ENCODE measurements at regions not wholly inside any gene's neighbourhood (a gene's known extent, or its start where the extent isn't known, plus 50 kb on each side); places are given as distances from the start of the nearest gene placed in this dataset.

DNA sequence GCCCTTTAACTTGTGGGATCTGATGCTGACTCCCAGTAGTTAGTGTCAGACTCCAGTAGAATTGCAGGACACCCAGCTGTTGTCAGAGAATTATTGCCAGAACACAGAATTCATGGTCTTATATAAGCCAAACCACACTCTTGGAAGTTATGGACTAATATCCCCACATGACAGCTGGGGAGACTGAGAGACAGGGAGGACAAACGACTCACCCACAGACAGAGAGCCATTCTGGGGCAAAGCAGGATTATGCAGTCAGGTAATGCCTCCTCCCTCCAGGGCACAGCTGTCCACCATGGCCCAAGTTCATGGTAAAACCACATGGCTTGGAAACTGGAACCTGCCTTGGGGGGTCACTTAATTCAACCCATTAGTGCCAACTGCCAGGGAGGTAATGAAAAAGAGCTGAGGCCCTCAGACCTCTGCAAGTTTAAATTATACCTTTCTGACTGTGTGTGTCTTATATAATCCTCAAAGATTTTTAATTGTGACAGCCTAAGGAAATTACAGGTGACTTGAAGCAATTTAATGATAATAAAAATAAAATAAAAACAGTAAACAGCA is 299.5 kb downstream of the BUD13 start:
- no peak for DNase-seq (ENCODE audit: low read depth)

DNA sequence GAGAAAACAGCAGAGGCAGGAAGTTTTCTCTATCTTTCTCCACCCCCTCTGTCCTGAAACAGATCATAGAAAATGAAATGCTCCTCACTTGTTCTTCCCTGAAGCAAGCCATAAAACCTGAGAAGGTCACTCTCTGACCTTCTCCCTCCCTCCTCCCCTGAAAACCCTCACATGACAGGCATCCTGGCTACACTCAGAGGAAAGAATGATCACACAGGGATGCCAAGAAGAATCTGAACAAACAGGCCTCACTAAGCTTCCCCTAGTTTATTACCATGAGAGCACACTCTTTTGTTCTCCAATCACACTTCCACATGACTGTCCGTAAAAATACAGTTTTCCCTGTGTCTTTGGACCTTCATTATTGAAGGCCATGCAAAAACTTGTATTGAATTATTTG is 300.1 kb downstream of the BUD13 start:
- DNase-seq (ENCODE audit: low read depth): no peak

DNA sequence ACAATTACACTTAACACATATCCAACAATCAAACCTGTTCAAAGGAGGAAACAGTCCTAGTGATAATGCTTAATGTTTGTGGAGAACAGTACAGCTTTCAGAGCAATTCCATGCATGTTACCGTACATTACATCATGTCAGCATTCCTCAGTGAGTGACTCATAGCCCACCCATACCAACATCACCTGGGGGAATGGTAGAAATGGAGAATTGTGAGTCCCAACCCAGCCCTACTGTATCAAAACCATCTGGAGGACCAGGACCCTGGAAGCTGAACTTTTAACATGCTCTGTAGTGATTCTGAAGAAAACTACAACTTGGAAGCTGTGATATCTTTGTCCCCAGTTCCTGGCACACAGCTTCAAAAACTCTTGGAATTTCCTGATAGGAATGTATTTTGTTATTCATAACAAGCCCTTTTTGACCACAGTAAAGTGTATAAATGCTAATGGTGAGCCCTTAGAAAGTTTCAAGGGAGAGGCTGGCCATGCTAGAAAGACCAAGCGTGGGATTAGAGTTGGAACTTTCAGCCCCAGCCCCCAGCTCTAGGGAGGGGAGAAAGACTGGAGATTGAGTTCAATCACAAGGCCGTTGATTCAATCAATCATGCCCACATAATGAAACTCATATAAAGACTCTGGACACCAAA is 301.1 kb downstream of the BUD13 start:
- DNase-seq (ENCODE audit: low read depth): no peak

DNA sequence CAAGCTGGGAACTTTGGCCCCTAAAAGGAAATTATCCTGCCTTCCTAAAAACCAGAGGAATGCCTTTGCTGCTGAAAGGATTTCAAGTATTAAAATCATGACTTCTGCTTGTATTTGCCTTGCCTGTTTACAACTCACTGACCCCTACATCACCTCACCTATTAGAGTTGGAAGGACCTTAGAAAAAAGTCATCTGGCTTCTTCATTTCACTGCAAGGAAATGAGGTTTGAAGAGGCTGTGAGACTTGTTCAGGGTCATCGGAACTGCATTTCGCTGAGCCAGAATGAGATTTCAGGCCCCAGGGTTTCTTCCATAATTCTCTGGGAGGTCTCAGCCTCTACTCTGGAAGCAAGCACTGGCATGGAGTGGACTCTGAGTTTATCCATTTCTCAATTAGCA is 304.1 kb downstream of the BUD13 start:
- DNase-seq (ENCODE audit: low read depth): no peak

GRCh38 chr11:116467823-116468222 is 305.0 kb downstream of the BUD13 start:
- DNase-seq (ENCODE audit: low read depth): no peak

DNA sequence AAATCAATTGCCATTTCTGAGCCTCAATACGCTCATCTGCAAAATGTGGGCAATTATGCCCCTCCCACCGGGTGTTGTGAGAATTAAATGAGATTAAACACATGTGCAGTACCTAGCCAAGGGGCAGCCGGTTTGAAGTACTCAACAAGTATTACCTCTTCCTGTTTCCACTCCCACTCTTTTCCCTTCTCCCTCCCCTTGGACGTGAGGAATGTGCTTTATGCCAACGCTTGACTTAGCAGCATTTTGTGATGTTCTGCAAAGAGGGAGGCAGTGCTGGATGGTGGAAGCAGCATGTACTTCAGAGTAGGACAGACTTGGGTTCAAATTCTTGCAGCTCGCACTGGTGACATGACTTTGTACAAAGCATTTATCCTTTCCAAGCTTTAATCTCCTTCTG is 306.0 kb downstream of the BUD13 start:
- DNase-seq (ENCODE audit: low read depth): no peak

- no peak for DNase-seq (ENCODE audit: low read depth)
Observed at GRCh38 chr11:116466191-116466590, 306.6 kb downstream of the BUD13 start.

DNA sequence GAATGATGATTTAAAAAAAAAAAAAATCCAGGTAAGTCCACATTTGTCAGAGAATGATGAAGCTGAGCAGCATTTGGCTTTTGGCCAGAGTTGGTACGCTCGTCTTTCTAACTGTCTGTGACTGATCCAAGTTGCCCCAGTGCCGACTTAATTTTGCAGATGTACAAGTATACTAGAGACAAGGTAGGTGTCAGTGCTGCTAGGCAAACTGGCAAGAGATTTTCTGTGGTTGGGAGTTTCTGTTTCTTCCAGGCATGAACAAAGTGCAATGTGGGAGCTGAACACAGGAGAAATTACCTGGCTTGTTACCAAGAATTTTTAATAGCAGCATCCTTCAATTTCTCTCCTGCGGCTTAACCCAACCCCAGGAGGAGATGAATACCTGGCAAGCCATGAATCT is 307.7 kb downstream of the BUD13 start:
- no peak for DNase-seq (ENCODE audit: low read depth)

DNA sequence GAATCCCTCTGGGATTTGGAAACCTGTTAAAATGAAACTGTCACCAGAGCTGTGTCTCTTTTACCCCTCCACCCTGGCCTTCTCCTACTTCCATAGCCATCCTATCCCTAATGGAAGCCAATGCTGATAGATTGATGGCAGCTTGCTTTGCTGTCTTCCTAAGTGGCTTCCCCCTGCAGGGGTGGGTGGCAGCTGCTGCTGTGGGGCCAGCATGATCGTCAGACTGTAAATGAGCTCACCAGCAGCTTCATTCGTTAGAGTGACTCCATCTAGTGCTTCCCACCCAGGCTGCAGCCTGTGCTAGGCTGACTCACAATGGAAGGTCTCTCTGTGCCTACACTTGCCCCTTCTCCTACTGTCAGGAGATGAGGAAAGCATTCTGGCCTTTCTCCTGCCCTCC is 311.0 kb downstream of the BUD13 start:
- no peak for DNase-seq (ENCODE audit: low read depth)

- DNase-seq (ENCODE audit: low read depth): no peak
Observed at GRCh38 chr11:116460156-116460920, 312.4 kb downstream of the BUD13 start.

DNA sequence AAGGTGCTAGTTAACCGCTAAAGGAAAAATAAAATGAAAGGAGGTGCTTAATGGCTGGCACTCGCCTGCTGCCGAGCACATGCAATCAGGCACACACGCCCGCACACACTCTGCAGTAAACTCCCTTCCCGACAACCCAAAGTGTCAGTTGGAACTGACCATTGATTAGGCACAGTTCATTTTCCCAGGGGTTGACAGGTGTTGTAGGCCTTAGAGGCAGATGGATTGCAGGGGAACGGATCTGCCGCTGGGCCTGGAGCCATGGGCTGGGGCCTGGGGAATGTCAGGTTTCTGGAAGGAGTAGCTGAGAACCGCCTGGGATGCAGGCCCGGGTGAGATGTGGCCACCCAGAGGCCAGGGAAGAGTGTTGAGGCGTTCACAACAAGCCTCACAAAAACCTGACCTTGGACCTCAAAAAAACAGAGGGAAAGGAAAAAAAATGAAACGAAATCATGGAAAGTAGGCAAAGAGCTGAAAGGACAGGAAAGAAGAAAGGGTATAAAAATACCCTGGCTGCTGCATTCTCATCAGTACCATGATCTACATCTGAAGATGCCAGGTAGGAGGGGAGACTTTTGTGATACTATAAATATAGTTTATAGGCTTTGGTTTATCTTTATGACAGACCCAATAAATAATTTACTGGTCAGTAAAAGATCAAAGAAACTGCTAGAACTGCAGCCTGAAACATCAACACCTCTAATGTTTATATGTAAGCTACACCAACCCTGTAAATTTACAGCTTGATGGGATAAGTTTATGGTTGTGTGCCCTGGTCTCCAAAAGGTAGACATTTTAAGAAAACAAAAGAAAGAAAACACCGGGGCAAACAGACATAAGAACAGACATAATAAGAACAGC is 313.4 kb downstream of the BUD13 start:
- no peak for DNase-seq (ENCODE audit: low read depth)

GRCh38 chr11:116458546-116458945 is 314.2 kb downstream of the BUD13 start:
- DNase-seq (ENCODE audit: low read depth): no peak

GRCh38 chr11:116457336-116458007 is 315.3 kb downstream of the BUD13 start:
- no peak for DNase-seq (ENCODE audit: low read depth)

DNA sequence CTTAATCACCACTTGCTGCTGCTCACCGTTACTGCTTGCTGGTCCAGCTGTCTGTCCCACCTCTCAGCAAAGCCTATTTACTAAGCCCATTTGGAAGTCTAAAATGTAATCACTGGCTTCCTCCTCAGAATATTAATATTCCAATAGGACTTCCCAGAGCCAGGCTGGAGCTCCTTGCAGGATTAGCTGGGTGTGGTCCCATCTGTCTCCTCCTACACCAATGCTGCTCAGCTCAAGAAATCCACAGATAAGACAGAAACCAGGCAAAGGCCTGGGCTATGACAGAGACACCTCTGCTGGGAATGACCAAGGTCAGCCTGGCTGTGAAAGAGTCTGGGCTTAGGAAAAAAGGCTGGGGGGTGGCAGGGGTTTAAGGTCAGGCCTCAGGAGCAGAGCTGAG is 317.8 kb downstream of the BUD13 start:
- DNase-seq (ENCODE audit: low read depth): no peak

DNA sequence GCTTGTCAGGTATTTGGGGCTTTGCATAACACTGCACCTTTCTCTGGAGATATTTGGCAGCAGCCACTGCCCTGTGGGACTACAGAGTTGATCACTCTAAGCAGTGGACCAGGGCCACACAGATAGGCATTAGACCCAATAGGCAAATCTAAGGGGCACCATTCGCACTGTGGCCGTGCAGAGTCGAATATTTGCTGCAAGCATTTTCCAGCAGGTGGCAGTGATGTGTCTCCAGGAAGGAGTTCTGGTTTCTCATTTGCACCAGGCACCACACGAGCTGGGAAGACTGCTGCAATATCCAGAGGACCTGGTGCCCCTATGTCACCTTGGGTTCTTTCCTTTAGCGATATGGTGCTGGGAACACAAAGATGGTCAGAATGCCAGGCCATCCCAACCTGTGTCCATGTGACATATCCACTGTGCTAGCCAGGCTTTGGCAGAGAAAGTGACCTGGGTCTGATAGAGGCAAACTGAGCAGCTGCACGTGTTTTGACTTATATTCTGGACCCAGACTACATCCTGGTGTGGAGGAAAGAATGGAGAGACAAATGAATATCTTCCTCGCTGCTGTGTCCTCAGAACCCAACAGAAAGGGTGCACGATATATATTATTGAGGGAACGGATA is 318.7 kb downstream of the BUD13 start:
- DNase-seq (ENCODE audit: low read depth): no peak

- no peak for DNase-seq (ENCODE audit: low read depth)
Observed at GRCh38 chr11:116452461-116452860, 320.3 kb downstream of the BUD13 start.

GRCh38 chr11:116449522-116449921 is 323.3 kb downstream of the BUD13 start:
- no peak for DNase-seq (ENCODE audit: low read depth)

DNA sequence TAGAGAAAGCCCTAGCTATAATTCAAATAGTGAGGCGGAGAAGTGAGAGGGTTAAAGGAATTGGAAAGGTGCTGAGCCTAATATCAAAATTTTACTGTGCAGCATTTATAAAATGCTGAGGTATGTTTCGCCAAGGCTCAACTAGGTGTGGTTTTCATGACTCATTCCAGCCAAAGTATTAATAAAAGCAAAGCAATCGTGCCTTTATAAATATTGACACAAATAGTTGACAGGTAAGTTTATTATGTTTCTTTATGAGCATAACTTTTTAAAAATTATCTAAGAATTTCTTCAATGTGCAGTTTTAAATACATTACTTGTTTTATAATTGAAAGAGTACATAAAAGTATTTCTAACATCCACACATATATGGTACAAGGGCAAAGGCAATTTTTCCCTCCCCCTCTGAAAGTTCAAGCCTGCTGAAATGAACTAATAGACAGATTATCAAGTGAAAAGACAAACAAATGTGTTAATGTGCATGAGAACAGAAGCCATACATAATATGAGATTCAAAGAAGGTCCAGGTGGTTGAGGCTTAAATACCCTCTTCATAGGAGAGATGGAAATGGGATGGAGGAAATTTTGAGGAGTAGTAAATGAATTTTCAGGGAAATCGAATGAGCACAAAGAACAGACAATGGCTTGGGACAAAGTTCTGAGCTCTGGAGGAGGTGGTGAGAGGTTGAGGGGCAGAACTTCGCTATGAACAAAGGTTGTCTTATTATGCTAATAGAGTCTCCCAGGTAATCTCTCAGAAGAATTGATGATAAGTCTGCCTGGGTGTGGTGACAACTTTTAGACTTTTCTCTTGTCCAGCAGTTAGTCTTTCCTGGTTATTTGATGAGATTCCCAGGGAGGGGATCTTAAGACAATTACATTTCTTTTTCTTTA is 326.5 kb downstream of the BUD13 start:
- DNase-seq (ENCODE audit: low read depth): no peak

DNA sequence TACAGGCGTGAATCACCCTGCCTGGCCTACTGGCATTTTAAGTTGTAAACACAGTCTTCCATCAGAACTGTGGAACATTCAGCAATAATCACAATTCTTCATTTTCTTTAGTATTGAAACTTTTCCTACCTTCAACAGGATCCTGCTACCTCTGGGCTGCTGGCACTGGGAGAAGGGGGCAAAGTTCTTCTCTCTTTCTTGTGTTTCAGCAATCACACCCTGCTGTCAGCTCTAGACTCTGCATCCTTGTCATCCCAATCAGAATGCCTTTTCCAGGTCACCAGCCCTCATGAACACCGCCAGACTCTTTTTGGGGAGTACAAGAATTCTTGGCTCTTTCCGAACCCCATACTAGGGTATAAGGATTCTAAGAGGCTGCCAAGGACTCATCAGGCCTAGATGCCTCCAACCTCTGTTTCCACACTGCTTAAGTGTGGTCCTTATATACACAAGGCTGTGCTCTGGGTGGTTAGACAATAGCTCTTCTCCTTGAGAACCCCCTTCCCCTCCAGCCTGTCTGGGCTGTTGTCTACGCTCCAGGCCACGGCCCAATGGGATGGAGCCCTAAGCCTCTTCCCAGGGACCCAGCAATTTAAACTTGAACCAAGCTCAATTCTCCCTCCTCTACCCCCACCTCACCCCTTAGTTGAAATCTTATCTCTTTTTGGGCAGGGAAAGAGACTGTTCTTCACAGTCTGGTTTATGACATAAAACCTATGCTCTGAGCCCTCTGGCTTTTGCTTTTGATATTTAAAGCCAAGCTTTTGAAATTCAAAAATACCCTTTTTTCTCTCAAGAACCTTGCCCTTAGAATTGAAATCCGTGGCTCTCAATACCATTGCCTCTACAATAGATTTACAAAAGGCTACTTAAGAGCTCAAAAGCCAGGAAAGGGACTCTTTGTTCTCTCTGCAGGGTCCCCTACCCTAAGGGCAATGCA is 327.4 kb downstream of the BUD13 start:
- DNase-seq (ENCODE audit: low read depth): no peak
